Renal cortex interstitium (tissue), 11 donors: ENCODE measurements at regions not wholly inside any gene's neighbourhood (a gene's known extent, or its start where the extent isn't known, plus 50 kb on each side); places are given as distances from the start of the nearest gene placed in this dataset.
A peak's percentile ranks its signal among the peaks of the same experiment; 100 is the strongest.

Experiments used
- DNase-seq, 11 donors: peaks; one replicate each; pipeline ENCODE4 v3.0.0-alpha.2; 2013; ENCODE audit warnings: low read depth in 9 of 11, low spot score in 4 of 11; ENCODE audit errors: extremely low read depth in 1 of 11

GRCh38 chr7:51731075-51731474 lies 414.5 kb upstream of the COBL start:
- no peak for DNase-seq

GRCh38 chr7:51727441-51727840 lies 410.8 kb upstream of the COBL start:
- no peak for DNase-seq

GRCh38 chr7:51706851-51707250 lies 390.2 kb upstream of the COBL start:
- DNase-seq = peak in 8 of 11 donors; percentile 1 to 10 (median 5)

- DNase-seq = no peak
Measured at GRCh38 chr7:51705701-51706100, 389.1 kb upstream of the COBL start.

- DNase-seq = no peak
Measured at GRCh38 chr7:51702673-51703072, 386.1 kb upstream of the COBL start.

- no peak for DNase-seq
Measured at GRCh38 chr7:51701935-51702334, 385.3 kb upstream of the COBL start.

- DNase-seq = no peak
Measured at GRCh38 chr7:51700593-51701215, 384.1 kb upstream of the COBL start.

GRCh38 chr7:51693258-51693657 lies 376.6 kb upstream of the COBL start:
- no peak for DNase-seq

GRCh38 chr7:51689547-51689946 lies 372.9 kb upstream of the COBL start:
- no peak for DNase-seq

GRCh38 chr7:51685794-51686193 lies 369.2 kb upstream of the COBL start:
- DNase-seq = no peak

- DNase-seq = peak in 1 of 11 donors; percentile 14
Measured at GRCh38 chr7:51680594-51681399, 364.2 kb upstream of the COBL start.

- DNase-seq = no peak
Measured at GRCh38 chr7:51679358-51679757, 362.7 kb upstream of the COBL start.

- DNase-seq = no peak
Measured at GRCh38 chr7:51666751-51667150, 350.1 kb upstream of the COBL start.

- peak in 3 of 11 donors; percentile 14 to 25 (median 24) for DNase-seq
Measured at GRCh38 chr7:51666266-51666665, 349.7 kb upstream of the COBL start.

GRCh38 chr7:51665045-51665780 lies 348.6 kb upstream of the COBL start:
- DNase-seq = no peak

GRCh38 chr7:51660516-51660915 lies 343.9 kb upstream of the COBL start:
- DNase-seq = no peak

GRCh38 chr7:51658684-51659083 lies 342.1 kb upstream of the COBL start:
- no peak for DNase-seq

GRCh38 chr7:51647931-51648351 lies 331.3 kb upstream of the COBL start:
- peak in 1 of 11 donors; percentile 7 for DNase-seq

GRCh38 chr7:51647486-51647885 lies 330.9 kb upstream of the COBL start:
- DNase-seq = no peak

GRCh38 chr7:51645702-51646298 lies 329.2 kb upstream of the COBL start:
- peak in 2 of 11 donors; percentile 7 to 15 for DNase-seq
